ENCODE measurements at regions not wholly inside any gene's neighbourhood (a gene's known extent, or its start where the extent isn't known, plus 50 kb on each side); places are given as distances from the start of the nearest gene placed in this dataset.

DNA sequence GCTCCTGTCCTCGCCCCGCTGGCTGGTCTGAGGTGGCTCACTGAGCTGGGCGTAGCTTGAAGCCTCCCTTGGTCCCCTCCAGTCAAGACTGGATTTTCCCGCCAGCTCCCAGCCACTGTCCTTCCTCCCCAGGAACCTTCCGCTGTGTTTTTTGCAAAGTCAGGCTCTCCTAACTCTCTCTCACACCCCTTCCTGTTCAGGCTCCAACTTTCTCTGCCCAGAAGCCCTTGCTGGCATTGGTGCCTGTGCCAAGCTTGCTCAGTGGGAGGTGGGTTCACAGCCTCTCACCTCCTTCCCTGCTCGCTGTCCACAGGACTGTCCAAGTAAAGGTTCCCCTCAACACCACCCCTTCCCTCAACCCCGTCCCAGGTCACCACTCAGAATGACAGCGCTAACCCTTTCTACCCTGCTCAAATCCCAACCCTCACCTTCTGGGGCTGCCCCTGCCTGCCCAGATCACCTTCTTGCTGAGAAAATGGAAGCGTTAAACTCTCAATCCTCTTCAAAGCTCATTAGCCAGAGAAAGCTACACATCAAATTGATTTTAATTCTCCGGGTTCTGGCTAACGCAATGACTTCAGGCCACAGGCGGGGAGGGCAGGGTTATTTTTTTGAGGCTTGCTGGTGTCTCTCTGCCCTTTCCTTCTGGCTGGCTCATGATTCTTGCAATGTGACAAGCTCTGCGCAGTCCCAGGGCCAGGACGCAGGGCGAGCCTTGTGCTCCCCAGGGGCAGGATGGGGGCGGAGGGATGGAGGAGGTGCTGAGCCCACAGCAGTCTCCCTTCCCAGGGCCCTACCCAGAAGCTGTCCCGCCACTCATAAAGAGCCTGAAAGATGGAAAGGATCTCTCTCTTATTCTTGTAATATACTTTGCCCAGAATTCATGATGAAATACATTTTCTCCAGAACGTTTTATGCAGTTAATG is 357.2 kb upstream of the TNRC6C start:
- no peak overlapping the region for H3K4me3 Mint-ChIP-seq
- H3K27ac Mint-ChIP-seq: no peak overlapping the region
- H3K4me1 Mint-ChIP-seq: no peaks in the 10 kb centered on the region
- no peaks in the 10 kb centered on the region for H3K36me3 Mint-ChIP-seq
- TF ChIP-seq ATF1 (CRISPR knock-in tag; IDR thresholded peaks at IDR 0.05) (no peak), RORB (CRISPR knock-in tag; IDR thresholded peaks at IDR 0.05) (no peak), ZNF219 (CRISPR knock-in tag; IDR thresholded peaks at IDR 0.05; ENCODE audit: borderline replicate concordance) (no peak)
- TF ChIP-seq, protein P1, sequence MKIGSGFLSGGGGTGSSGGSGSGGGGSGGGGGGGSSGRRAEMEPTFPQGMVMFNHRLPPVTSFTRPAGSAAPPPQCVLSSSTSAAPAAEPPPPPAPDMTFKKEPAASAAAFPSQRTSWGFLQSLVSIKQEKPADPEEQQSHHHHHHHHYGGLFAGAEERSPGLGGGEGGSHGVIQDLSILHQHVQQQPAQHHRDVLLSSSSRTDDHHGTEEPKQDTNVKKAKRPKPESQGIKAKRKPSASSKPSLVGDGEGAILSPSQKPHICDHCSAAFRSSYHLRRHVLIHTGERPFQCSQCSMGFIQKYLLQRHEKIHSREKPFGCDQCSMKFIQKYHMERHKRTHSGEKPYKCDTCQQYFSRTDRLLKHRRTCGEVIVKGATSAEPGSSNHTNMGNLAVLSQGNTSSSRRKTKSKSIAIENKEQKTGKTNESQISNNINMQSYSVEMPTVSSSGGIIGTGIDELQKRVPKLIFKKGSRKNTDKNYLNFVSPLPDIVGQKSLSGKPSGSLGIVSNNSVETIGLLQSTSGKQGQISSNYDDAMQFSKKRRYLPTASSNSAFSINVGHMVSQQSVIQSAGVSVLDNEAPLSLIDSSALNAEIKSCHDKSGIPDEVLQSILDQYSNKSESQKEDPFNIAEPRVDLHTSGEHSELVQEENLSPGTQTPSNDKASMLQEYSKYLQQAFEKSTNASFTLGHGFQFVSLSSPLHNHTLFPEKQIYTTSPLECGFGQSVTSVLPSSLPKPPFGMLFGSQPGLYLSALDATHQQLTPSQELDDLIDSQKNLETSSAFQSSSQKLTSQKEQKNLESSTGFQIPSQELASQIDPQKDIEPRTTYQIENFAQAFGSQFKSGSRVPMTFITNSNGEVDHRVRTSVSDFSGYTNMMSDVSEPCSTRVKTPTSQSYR (CRISPR knock-in tag; IDR thresholded peaks at IDR 0.05): no peak
- CTCF ChIA-PET: interaction anchor here (0.6 kb wide), 2 partner anchors 73 to 375 kb away, joined by 3 to 6 read pairs; no protein-coding TSS in a partner anchor
- POLR2A ChIA-PET: interaction anchor here (0.6 kb wide), 1 partner anchor 136 kb away, joined by 3 read pairs; no protein-coding TSS in a partner anchor
- no peaks in the 10 kb centered on the region for H3K27me3 Mint-ChIP-seq (ENCODE audit: low read depth)
- no peak for ATAC-seq
- DNase-seq (ENCODE audit: low spot score): no peak
- H3K9me3 Mint-ChIP-seq: no peaks in the 10 kb centered on the region

DNA sequence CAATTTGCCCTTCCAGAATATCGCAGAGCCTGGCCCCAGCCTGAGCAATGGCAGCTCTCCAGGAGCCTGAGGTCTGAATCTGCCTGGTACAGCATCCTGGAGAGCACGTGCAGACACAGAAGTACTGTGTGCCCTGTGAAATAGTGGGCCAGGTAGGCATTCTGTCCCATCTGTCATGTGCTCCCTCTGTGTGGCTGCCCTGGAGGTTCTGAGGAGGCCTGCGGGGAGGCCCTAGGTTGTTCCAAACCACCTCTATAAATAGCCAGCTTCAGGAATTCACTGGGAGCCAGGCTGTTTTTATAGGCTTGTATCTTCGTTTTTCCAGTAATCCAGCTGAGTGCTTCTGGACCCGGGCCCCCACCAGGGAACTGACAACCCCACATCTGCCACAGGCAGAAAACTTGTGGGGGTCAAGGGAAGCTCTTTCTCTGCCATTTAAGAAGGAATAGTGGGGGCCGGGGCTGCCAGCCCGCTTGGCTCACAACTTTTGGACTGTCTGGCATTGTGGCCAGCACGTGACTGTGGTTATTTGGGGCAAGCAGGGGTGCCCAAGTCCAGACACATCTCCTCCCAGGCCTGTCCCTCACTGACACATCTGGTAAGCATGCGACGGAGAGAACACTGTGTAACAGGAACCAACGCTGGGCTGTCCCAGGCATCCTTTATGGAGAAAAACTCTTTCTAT is 356.3 kb upstream of the TNRC6C start:
- H3K27me3 Mint-ChIP-seq (ENCODE audit: low read depth): no peaks in the 10 kb centered on the region
- no peaks in the 10 kb centered on the region for H3K36me3 Mint-ChIP-seq
- POLR2A ChIA-PET: no interaction called here
- no peaks in the 10 kb centered on the region for H3K4me1 Mint-ChIP-seq
- H3K4me3 Mint-ChIP-seq: no peak overlapping the region
- no peaks in the 10 kb centered on the region for H3K9me3 Mint-ChIP-seq
- DNase-seq (ENCODE audit: low spot score) (no peak), ATAC-seq (no peak)
- CTCF ChIA-PET: interaction anchor here (0.6 kb wide), 1 partner anchor 374 kb away, joined by 3 read pairs; no protein-coding TSS in a partner anchor
- H3K27ac Mint-ChIP-seq: no peak overlapping the region
- TF ChIP-seq, protein P2, sequence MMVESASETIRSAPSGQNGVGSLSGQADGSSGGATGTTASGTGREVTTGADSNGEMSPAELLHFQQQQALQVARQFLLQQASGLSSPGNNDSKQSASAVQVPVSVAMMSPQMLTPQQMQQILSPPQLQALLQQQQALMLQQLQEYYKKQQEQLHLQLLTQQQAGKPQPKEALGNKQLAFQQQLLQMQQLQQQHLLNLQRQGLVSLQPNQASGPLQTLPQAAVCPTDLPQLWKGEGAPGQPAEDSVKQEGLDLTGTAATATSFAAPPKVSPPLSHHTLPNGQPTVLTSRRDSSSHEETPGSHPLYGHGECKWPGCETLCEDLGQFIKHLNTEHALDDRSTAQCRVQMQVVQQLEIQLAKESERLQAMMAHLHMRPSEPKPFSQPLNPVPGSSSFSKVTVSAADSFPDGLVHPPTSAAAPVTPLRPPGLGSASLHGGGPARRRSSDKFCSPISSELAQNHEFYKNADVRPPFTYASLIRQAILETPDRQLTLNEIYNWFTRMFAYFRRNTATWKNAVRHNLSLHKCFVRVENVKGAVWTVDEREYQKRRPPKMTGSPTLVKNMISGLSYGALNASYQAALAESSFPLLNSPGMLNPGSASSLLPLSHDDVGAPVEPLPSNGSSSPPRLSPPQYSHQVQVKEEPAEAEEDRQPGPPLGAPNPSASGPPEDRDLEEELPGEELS (CRISPR knock-in tag; IDR thresholded peaks at IDR 0.05): no peak
- TF ChIP-seq NR2C2 (CRISPR knock-in tag; IDR thresholded peaks at IDR 0.05): no peak
- no peak for TF ChIP-seq FOXP1 (CRISPR knock-in tag; IDR thresholded peaks at IDR 0.05; ENCODE audit: borderline replicate concordance)
- TF ChIP-seq FOXK1 (CRISPR knock-in tag; IDR thresholded peaks at IDR 0.05): no peak
- TF ChIP-seq, protein P3, sequence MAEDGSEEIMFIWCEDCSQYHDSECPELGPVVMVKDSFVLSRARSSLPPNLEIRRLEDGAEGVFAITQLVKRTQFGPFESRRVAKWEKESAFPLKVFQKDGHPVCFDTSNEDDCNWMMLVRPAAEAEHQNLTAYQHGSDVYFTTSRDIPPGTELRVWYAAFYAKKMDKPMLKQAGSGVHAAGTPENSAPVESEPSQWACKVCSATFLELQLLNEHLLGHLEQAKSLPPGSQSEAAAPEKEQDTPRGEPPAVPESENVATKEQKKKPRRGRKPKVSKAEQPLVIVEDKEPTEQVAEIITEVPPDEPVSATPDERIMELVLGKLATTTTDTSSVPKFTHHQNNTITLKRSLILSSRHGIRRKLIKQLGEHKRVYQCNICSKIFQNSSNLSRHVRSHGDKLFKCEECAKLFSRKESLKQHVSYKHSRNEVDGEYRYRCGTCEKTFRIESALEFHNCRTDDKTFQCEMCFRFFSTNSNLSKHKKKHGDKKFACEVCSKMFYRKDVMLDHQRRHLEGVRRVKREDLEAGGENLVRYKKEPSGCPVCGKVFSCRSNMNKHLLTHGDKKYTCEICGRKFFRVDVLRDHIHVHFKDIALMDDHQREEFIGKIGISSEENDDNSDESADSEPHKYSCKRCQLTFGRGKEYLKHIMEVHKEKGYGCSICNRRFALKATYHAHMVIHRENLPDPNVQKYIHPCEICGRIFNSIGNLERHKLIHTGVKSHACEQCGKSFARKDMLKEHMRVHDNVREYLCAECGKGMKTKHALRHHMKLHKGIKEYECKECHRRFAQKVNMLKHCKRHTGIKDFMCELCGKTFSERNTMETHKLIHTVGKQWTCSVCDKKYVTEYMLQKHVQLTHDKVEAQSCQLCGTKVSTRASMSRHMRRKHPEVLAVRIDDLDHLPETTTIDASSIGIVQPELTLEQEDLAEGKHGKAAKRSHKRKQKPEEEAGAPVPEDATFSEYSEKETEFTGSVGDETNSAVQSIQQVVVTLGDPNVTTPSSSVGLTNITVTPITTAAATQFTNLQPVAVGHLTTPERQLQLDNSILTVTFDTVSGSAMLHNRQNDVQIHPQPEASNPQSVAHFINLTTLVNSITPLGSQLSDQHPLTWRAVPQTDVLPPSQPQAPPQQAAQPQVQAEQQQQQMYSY (CRISPR knock-in tag; IDR thresholded peaks at IDR 0.05): no peak
- TF ChIP-seq, protein P4, sequence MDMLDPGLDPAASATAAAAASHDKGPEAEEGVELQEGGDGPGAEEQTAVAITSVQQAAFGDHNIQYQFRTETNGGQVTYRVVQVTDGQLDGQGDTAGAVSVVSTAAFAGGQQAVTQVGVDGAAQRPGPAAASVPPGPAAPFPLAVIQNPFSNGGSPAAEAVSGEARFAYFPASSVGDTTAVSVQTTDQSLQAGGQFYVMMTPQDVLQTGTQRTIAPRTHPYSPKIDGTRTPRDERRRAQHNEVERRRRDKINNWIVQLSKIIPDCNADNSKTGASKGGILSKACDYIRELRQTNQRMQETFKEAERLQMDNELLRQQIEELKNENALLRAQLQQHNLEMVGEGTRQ (CRISPR knock-in tag; IDR thresholded peaks at IDR 0.05): no peak
- no peak for TF ChIP-seq KAT7 (CRISPR knock-in tag; IDR thresholded peaks at IDR 0.05; ENCODE audit: borderline replicate concordance)
- no peak for TF ChIP-seq HMGA2 (CRISPR knock-in tag; IDR thresholded peaks at IDR 0.05)
- TF ChIP-seq CBFB (CRISPR knock-in tag; IDR thresholded peaks at IDR 0.05; ENCODE audit: low read depth): no peak
- TF ChIP-seq, protein P5, sequence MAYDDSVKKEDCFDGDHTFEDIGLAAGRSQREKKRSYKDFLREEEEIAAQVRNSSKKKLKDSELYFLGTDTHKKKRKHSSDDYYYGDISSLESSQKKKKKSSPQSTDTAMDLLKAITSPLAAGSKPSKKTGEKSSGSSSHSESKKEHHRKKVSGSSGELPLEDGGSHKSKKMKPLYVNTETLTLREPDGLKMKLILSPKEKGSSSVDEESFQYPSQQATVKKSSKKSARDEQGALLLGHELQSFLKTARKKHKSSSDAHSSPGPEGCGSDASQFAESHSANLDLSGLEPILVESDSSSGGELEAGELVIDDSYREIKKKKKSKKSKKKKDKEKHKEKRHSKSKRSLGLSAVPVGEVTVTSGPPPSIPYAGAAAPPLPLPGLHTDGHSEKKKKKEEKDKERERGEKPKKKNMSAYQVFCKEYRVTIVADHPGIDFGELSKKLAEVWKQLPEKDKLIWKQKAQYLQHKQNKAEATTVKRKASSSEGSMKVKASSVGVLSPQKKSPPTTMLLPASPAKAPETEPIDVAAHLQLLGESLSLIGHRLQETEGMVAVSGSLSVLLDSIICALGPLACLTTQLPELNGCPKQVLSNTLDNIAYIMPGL (CRISPR knock-in tag; IDR thresholded peaks at IDR 0.05): no peak
- no peak for TF ChIP-seq OVOL2 (CRISPR knock-in tag; IDR thresholded peaks at IDR 0.05; ENCODE audit: borderline replicate concordance)
- TF ChIP-seq, protein P6, sequence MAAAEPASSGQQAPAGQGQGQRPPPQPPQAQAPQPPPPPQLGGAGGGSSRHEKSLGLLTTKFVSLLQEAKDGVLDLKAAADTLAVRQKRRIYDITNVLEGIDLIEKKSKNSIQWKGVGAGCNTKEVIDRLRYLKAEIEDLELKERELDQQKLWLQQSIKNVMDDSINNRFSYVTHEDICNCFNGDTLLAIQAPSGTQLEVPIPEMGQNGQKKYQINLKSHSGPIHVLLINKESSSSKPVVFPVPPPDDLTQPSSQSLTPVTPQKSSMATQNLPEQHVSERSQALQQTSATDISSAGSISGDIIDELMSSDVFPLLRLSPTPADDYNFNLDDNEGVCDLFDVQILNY (CRISPR knock-in tag; IDR thresholded peaks at IDR 0.05): no peak
- TF ChIP-seq ZBTB21 (CRISPR knock-in tag; IDR thresholded peaks at IDR 0.05; ENCODE audit: borderline replicate concordance): no peak
- no peak for TF ChIP-seq ZNF416 (CRISPR knock-in tag; IDR thresholded peaks at IDR 0.05)
- TF ChIP-seq, protein P7, sequence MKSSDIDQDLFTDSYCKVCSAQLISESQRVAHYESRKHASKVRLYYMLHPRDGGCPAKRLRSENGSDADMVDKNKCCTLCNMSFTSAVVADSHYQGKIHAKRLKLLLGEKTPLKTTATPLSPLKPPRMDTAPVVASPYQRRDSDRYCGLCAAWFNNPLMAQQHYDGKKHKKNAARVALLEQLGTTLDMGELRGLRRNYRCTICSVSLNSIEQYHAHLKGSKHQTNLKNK (CRISPR knock-in tag; IDR thresholded peaks at IDR 0.05): no peak

Data from WTC11 (cell line).